LNCAP (cell line): ENCODE measurements at regions not wholly inside any gene's neighbourhood (a gene's known extent, or its start where the extent isn't known, plus 50 kb on each side); places are given as distances from the start of the nearest gene placed in this dataset.

ENCODE experiments used
- TF ChIP-seq, protein P1 (sequence below): fragments of 450-650 bp; IDR thresholded peaks from 2 replicates; pipeline ENCODE4 v1.5.1; 2017; ENCODE audit warnings: mild to moderate bottlenecking

- TF ChIP-seq, protein P1, sequence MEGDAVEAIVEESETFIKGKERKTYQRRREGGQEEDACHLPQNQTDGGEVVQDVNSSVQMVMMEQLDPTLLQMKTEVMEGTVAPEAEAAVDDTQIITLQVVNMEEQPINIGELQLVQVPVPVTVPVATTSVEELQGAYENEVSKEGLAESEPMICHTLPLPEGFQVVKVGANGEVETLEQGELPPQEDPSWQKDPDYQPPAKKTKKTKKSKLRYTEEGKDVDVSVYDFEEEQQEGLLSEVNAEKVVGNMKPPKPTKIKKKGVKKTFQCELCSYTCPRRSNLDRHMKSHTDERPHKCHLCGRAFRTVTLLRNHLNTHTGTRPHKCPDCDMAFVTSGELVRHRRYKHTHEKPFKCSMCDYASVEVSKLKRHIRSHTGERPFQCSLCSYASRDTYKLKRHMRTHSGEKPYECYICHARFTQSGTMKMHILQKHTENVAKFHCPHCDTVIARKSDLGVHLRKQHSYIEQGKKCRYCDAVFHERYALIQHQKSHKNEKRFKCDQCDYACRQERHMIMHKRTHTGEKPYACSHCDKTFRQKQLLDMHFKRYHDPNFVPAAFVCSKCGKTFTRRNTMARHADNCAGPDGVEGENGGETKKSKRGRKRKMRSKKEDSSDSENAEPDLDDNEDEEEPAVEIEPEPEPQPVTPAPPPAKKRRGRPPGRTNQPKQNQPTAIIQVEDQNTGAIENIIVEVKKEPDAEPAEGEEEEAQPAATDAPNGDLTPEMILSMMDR = no peak
Observed at GRCh38 chr9:71384343-71384742, 262.9 kb upstream of the TRPM3 start.

DNA sequence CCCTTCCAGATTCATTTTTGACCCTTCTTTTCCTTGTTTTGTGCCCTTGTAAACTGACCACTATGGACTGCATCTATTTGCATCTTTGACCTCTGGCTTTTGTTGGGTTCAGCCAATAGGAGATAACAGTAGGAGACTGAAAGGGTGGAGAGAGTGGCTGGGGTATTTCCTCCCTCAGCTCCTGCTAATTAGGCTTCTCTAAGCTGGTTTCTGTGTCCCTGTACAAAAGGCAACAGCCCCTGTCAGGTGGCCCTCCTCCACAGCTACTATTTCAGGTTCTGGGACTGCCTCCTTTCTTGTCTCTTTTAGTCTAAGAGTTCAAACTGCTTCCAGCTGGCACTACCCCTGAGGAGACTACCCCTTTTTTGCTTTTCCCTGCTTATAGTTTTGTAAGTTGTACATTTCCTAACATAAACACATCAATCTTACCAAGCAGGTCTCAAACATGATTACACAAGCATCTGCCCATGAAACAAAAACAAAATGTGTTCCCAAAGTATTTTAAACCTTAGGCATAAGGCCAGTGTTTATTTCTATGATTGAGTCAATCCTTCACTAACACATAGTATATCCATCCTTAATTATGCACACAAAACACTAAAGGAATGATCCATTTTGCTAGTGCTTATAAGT is 262.0 kb upstream of the TRPM3 start:
- TF ChIP-seq, protein P1 = no peak

DNA sequence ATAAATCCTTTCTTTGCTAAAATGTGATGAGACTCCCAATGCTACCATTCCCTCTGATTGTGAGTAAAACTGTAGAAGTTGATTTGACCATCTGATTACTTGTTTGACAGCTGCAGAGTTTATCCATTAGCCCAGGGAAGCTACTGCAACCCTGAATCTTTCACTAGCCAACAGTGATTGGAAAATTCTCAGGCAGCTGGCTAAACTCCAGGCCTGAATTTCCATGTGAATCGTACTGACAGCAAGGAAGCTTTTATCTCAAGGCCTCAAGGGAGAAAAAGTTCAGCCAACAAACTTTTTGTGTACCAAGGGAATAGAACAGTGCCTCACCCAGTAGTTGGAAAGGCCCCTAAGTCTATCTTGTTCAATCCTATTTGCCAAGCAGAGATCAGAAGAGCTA is 246.7 kb upstream of the TRPM3 start:
- TF ChIP-seq, protein P1 = no peak

DNA sequence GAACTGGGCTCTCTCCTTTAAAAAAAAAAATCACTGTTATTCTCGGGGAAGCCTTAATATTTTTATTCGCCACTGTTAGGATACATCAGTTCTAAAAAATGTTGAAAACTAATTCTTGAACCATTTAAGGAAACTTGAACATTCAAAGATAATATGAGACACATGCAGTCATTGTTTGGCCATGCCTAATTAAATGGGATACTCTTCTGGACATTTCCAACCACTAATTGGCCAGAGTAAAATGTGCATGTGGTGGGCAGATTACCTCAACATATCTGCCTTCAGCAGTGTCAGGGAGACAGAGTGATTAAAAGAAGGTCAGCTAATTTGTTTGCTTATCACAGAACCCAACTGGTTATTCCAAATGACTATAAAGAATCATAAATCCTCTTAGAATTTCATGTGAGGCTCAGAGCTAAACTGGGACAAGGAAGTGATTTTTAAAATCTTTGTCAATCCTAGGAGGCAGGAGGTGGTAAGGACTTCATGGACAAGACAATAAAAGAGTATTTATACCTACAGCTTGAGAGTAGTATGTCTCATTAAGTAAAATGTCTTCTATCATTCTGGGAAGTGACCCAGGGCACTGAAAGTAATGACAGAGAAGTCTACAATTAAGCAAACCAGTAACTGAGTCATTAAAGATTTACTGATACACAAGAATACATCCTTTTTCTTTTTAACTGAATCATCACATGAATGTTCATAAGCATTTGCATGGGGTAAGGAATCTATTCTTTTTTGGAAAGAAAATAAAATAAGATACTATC is 242.9 kb upstream of the TRPM3 start:
- TF ChIP-seq, protein P1 = no peak

DNA sequence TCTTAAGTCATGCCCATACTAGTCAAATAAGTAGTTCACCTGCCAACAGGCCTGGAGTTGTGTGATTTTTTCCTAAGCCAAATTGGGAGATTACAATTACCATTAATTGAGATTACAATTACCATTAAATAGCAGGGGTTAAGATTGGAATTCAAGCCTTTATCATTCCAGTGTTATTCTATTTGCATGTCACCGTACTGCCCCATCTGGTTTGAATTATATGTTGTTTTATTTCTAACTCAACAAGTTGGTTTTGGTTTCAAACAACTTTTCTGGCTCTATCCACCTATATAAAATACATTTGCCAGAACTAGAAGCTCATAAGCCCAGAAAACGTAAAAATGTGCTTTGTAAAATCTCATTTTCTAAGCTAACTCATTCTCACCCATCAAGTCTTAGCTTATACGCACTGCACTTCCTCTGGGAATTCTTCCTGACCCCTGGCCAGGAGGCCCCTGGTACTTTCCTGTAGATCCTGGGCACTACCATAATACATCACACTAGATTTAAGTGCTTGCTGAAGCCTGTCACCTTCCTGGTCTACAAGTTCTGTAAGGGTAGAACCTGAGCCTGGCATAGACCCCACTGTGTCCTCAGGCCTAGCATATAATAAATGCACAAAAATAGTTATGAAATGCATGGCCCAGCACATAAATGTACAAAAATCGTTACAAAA is 242.0 kb upstream of the TRPM3 start:
- TF ChIP-seq, protein P1 = no peak

- TF ChIP-seq, protein P1 = no peak
Observed at GRCh38 chr9:71361357-71361756, 239.9 kb upstream of the TRPM3 start.

DNA sequence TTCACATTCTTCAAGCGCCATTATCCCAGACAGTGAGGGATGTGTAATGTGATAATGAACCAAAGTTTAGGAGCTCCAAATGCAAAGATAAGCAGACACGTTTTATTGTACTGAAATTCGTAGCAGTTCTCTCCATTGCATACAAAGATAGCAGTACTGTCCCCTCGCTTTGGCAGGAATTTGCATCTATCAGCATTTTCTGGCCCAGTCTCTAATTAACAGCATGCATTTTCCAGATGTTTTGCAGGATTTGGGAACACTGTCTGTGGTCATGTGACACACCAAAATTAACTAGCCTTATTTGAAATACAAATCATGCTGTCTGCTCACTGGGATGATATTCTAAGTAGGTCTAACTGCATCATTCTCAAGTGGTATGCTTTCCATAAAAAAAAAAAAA is 235.9 kb upstream of the TRPM3 start:
- TF ChIP-seq, protein P1 = no peak
